SU-DHL-6 (cell line): ENCODE measurements at regions not wholly inside any gene's neighbourhood (a gene's known extent, or its start where the extent isn't known, plus 50 kb on each side); places are given as distances from the start of the nearest gene placed in this dataset.

Experiments
- EZH2phosphoT487 ChIP-seq: fragments of 200-600 bp; sonication (generic), shearing (Covaris generic); conservative IDR thresholded peaks from 2 replicates; pipeline ENCODE4 v1.6.1; 2018; ENCODE audit warnings: mild to moderate bottlenecking, antibody characterized with exemption, low read length, moderate library complexity, mixed read lengths
- TF ChIP-seq, protein P1 (sequence below): fragments of 200-600 bp; sonication (generic); IDR thresholded peaks from one replicate; pipeline ENCODE4 v1.5.1; 2017; ENCODE audit warnings: antibody characterized with exemption, mild to moderate bottlenecking, low read length, moderate library complexity; ENCODE audit not compliant: insufficient read depth, poor library complexity, severe bottlenecking

DNA sequence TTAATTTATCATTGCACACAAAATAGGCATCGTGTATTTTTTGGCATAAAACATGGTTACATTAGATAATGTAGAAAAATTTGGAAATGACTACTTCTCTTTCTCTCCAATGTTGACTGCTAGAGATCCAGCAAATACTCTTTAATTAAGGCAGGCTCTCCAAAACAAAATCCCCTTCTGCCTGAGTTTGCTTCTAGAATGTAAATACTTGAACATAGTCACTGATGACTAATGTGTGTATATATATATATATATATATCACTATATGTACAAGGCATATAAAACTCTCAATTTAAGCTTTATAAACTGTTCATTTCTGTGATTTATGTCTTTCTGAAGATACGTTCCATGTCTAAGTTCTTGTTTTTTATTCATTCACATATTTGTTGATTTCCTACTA is 67.2 kb upstream of the CAMK2D start:
- no peak for TF ChIP-seq EZH2phosphoT487
- TF ChIP-seq, protein P1, sequence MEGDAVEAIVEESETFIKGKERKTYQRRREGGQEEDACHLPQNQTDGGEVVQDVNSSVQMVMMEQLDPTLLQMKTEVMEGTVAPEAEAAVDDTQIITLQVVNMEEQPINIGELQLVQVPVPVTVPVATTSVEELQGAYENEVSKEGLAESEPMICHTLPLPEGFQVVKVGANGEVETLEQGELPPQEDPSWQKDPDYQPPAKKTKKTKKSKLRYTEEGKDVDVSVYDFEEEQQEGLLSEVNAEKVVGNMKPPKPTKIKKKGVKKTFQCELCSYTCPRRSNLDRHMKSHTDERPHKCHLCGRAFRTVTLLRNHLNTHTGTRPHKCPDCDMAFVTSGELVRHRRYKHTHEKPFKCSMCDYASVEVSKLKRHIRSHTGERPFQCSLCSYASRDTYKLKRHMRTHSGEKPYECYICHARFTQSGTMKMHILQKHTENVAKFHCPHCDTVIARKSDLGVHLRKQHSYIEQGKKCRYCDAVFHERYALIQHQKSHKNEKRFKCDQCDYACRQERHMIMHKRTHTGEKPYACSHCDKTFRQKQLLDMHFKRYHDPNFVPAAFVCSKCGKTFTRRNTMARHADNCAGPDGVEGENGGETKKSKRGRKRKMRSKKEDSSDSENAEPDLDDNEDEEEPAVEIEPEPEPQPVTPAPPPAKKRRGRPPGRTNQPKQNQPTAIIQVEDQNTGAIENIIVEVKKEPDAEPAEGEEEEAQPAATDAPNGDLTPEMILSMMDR = no peak
